ENCODE measurements at regions not wholly inside any gene's neighbourhood (a gene's known extent, or its start where the extent isn't known, plus 50 kb on each side); places are given as distances from the start of the nearest gene placed in this dataset.

DNA sequence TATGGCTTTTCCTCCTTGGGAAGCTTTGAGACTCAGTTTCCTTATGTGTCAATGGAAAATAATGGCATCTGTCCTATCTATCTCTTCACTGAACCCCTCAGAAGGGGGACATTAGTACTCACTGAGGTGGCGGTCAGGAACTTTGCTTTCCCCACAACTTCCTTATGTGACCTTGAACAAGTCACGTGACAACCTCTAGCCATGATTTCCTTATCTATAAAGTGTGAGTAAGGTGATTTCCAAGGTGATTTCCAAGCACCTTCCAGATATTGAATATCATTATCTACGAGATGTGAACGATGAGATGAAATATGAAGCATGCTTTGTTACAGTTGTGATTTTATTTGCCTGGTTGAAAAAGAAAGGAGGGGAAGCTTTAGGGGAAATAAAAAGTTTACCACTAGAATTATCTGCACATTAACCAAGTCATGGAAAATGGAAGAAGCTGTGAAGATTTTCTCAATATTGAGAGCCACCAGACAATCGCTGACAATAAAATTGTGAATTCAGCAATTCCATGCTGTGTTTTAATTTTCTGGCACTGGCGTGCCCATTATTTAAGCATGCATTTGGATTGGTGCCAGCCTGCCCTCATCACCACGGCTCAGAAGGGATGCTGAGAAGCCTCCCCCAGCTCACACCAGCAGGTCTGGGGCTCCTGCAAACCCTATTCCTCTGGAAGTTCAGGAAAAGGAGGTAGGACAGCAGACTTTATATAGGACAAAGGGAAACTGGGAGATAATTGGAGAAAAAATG lies 255.3 kb downstream of the CD83 start:
- TF ChIP-seq JUND (IDR thresholded peaks at IDR 0.05; ENCODE audit: low read depth), result no peak
- DNase-seq (ENCODE audit: low read depth in 1 of 2, low spot score in 1 of 2), result no peak
- in situ Hi-C loops (cut with HindIII; ENCODE audit: low pct_unique_long_range_greater_than_20kb, low sequenced_read_pairs), result no loop called here

DNA sequence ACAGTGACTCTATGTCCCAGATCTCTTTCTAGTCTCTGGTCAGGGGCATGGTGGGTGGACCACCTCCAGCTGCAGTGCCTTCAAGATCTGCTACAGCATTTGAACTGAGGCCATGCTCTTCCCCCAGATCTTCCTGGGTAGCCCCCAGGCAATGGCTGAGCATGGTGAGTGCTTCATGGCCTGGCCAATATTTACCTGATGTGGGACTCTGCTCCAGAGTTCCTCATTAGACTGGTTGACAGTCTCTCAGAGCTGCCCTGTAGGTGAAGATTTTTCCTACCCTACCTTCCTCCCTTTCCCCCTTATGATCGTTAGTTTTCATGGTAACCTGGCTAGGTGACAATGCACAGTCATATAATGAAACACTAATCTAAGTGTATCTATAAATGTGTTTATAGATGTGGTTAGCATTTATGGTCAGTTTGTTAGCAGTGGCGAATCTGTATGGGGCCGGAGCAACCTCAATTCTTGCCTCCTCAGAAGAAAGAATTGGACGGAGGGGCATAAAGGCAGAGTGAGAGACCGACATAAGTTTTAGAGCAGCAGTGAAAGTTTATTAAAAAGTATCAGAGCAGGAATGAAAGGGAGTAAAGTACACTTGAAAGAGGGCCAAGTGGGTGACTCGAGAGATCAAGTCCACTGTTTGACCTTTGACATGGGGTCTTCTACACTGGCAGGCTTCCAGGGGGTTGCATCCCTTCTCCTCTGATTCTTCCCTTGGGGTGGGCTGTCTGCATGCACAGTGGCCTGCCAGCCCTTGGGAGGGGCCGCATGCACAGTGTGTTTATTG lies 256.3 kb downstream of the CD83 start:
- TF ChIP-seq JUND (IDR thresholded peaks at IDR 0.05; ENCODE audit: low read depth), result no peak
- in situ Hi-C loops (cut with HindIII; ENCODE audit: low pct_unique_long_range_greater_than_20kb, low sequenced_read_pairs), result no loop called here
- no peak for DNase-seq (ENCODE audit: low read depth in 1 of 2, low spot score in 1 of 2)

DNA sequence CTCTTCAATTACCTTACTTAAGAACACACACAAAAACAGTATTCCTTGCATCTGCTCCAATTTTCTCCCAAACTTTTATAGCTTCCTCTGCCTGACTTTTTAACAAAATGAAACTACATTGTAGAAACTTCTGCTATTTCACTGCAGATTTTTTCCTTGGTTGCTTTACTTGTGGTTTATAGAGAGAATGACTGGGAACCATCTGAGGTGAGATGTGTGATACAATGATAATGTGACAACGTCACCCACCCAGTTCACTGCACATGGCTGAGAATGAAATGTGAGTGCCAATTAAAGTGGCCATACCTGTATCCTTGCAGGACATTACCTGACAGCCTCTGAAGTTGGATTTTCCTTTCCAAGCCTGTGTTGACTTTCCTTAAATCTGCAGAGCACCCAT lies 258.4 kb downstream of the CD83 start:
- in situ Hi-C loops (cut with HindIII; ENCODE audit: low pct_unique_long_range_greater_than_20kb, low sequenced_read_pairs), result no loop called here
- no peak for TF ChIP-seq JUND (IDR thresholded peaks at IDR 0.05; ENCODE audit: low read depth)
- no peak for DNase-seq (ENCODE audit: low read depth in 1 of 2, low spot score in 1 of 2)

DNA sequence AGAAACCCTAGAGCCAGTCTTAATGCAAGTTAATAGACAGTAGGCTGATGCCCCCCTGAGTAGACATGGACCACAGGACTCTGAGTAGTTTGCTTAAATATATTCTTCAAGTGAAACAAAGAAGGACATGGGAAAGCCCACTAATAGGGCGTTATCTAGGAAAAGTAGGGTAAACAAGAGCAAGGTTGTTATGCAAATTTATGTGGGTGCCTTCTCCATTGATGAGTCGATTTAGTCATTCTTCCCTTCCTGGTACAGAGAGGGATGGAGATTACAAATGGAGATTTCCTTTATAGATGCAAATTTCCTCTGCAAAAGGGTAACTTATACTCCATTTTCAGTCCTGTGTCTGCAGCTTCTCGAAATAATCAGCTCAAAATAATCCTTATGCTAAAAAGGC lies 262.0 kb downstream of the CD83 start:
- no peak for DNase-seq (ENCODE audit: low read depth in 1 of 2, low spot score in 1 of 2)
- TF ChIP-seq JUND (IDR thresholded peaks at IDR 0.05; ENCODE audit: low read depth), result no peak
- in situ Hi-C loops (cut with HindIII; ENCODE audit: low pct_unique_long_range_greater_than_20kb, low sequenced_read_pairs), result no loop called here

DNA sequence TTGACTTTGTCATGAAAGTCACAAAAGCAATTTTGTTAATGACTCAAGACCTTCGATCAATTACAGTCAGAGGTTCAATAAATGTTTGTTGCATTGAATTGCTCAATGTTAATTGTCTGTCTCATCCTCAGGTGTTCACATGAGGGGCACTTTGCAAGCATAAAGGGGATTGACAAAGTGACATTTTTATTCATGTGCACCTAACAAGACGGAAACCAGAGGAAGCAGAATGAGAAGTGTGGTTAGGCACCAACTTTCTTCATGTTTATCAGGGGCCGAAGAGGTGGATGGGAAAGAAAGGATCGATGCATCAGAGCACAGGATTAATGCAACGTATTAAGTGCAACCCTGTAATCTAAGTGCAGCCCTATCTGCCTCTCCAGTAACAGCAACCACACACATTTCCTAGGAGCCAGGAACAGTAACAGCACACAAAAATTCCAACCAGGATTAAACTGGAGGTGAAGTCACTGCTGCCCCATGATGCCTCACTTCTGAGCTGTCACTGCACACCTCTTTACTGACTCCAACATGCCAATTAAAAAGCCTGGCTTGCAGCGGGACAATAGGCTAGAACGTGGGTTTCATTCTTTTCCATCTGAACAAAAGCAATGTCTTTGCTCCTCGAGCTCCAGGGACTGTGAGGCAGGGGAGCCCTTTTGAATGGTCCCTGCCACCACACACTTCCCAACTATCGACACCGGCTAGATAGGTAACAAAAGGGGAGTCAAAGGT lies 262.7 kb downstream of the CD83 start:
- no peak for TF ChIP-seq JUND (IDR thresholded peaks at IDR 0.05; ENCODE audit: low read depth)
- in situ Hi-C loops (cut with HindIII; ENCODE audit: low pct_unique_long_range_greater_than_20kb, low sequenced_read_pairs), result no loop called here
- DNase-seq (ENCODE audit: low read depth in 1 of 2, low spot score in 1 of 2), result no peak

DNA sequence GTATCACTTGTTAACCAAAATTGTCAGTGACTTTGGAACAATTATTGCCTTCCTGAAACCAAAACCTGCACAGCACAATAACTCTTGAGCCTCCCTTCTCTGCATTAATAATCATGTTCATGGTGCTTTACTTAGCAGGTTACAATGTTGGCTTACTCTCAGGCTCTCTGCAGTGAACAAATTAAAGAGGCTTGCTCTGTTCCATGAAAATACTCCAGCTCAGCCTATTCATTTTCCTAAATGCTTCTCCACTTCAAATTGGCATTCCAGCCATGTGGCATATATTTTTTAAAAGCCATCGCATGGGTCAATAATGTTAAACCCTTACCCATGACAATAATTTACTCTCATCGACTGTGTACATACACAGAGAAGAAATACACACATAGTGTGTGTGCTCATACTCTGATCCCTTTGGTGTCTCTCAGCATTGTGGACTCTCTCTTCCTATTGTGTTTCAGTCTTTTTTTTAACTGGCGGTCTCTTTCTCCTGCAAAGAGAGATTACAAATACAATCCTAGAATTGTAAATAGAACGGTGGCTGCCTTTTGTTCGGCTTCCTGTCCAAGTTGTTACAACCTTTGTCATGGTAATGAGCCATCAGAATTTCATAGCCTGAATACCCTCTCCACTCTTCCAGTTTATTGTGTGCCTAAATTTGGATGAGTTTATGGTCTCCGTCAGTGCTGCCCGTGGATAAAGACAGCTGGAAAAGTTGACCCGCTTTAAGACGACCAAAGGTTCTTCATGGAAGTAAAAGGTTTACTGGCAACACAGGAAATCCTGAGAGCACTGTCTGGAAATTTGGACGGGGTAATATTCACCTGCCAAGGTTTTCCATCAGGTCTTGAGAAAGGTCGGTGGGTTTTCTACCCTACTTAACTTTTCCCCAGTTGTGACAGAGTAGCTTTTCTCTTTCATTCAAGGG lies 263.6 kb downstream of the CD83 start:
- no peak for DNase-seq (ENCODE audit: low read depth in 1 of 2, low spot score in 1 of 2)
- in situ Hi-C loops (cut with HindIII; ENCODE audit: low pct_unique_long_range_greater_than_20kb, low sequenced_read_pairs), result no loop called here
- no peak for TF ChIP-seq JUND (IDR thresholded peaks at IDR 0.05; ENCODE audit: low read depth)

DNA sequence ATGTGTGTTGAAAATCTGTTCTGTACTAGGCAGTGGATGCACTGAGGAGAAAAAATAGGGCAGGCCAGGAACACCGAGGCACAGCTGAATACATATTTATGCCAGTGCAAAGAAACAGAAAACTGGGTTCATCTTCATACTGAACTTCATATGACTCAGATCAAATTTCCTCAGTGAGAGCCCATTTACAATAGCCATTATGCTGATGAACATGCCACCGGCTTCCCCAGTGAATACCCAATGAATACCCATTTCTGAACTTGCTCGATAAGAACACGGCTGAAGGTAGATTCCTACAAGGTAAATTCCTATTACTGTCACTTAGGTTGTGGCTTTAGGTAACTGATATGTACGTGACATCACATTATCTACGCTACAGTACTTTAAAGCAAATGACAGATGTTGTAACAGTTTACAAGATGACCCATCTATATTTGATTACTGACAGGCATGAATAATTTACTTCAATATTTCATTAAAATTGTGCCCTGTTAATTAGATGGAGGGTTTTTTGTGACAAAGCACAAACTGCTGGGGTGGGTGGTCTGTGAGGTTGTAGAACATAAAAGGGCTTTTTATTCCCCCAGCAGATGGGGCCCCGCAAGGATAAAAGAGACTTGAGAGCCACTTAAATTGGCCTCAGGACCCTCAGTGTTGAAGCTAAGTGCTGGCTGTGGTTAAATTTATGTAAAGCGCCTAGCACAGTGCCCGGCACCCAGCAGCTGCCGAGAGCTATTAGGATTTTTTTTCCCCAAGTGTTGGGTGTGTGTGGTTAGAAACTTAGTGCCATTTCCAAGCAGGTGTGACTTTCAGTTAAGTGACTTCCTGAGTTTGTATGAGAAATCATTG lies 264.5 kb downstream of the CD83 start:
- TF ChIP-seq JUND (IDR thresholded peaks at IDR 0.05; ENCODE audit: low read depth), result no peak
- in situ Hi-C loops (cut with HindIII; ENCODE audit: low pct_unique_long_range_greater_than_20kb, low sequenced_read_pairs), result no loop called here
- no peak for DNase-seq (ENCODE audit: low read depth in 1 of 2, low spot score in 1 of 2)

DNA sequence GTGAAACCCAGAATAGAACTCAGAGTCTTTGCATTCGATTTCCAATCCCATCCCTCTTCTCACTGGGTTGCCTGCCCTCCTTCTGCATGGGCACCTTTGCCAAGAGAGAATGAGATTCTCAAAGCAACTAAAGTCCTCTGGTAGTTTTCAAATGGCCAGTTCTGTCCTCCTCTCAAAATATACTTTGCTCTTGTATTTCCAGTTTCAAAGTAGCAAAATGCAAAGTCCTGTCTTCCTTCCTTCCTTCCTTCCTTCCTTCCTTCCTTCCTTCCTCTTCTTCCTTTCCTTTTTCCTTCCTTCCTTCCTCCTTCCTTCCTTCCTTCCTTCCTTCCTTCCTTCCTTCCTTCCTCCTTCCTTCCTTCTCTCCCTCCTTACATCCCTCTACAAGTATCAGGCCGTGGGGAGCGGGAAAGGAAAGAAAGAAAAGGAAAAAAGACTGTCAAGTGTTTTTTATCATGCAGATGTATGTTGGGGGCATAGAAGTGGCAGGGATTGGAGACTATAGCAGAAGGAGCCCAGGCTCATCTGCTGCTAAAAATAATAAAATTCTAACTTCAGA lies 265.2 kb downstream of the CD83 start:
- TF ChIP-seq JUND (IDR thresholded peaks at IDR 0.05; ENCODE audit: low read depth), result no peak
- DNase-seq (ENCODE audit: low read depth in 1 of 2, low spot score in 1 of 2), result no peak
- in situ Hi-C loops (cut with HindIII; ENCODE audit: low pct_unique_long_range_greater_than_20kb, low sequenced_read_pairs), result no loop called here

DNA sequence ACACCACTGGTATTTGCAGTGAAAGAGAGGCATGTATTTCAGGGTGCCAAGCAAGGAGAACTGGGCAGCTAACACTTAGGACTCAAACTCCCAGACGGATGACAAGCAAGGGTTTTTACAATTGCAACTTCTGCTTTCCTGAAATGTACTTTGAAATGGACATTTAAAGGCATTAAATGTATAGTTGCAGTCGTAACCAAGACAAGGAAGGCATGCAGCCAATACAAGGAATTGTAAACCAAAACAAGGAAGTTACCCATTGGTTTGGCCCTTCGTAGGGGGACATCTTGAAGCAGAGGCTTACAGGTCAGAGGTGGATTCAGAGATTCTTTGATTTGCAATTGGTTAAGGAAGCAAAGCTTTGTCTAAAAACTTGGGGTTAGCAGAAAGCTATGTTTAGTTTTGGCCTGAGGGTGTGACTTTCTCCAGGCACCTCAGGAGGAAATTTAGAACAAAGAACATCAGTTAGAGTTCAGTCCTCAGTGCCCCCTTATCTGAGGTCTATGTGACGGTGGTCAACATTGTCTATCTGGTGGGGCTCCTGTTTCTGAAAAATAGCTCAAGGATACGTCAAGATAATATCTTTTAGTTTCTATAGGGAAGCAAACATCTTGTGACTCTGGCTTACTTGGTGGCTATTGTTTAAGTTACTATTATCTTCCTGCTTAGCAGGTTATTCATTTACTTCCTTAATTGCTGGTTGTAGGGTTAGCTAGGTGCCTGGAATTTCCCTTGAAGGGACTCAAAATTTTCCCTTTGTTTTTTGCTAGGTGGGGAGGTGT lies 266.0 kb downstream of the CD83 start:
- no peak for DNase-seq (ENCODE audit: low read depth in 1 of 2, low spot score in 1 of 2)
- no peak for TF ChIP-seq JUND (IDR thresholded peaks at IDR 0.05; ENCODE audit: low read depth)
- in situ Hi-C loops (cut with HindIII; ENCODE audit: low pct_unique_long_range_greater_than_20kb, low sequenced_read_pairs), result no loop called here

DNA sequence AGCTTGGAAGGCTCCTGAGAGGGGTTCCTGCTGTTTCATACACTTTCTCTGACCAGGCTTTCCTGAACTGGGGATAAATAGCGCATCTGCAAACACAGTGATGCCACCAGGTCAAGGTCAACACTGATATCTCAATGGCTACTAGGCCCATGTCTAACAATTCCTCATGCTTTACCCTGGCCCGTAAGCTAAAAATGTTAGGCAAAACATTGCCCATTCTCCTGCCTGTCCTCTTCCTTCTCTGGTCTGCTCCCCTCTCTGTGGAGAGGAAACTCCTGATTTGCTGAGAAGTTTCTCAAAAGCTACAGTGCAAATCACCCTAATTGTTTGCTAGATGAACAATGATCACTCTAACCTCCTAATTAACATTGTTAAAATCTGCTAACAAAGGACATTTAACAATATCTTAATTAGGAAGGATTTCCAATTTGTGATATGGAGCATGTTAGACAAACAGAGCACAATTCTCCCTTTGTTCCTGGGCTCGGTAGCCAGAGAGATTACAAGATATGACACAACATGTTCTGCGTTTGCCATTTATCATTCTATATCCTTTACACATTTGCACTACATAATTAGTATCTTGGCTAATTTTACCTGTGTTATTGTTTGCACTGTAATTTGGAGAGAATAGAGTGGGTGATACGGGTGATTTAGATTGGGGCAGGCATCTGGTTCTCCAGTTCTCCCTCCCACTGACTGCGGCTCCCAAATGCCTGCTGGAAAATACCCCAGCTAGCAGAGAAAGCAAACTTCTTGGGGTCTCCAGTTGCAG lies 266.8 kb downstream of the CD83 start:
- no peak for TF ChIP-seq JUND (IDR thresholded peaks at IDR 0.05; ENCODE audit: low read depth)
- in situ Hi-C loops (cut with HindIII; ENCODE audit: low pct_unique_long_range_greater_than_20kb, low sequenced_read_pairs), result no loop called here
- DNase-seq (ENCODE audit: low read depth in 1 of 2, low spot score in 1 of 2), result no peak
